A549 (cell line): ENCODE measurements at regions not wholly inside any gene's neighbourhood (a gene's known extent, or its start where the extent isn't known, plus 50 kb on each side); places are given as distances from the start of the nearest gene placed in this dataset.

Experiments used
- CTCF ChIP-seq: fragments of >200 bp; sonication (Bioruptor Twin); formaldehyde crosslinking; IDR thresholded peaks from 3 replicates; pipeline ENCODE4 v1.5.1; 2016
- ELK1 ChIP-seq: fragments of 150-350 bp; IDR thresholded peaks from 2 replicates; pipeline ENCODE4 v1.6.1; 2014; ENCODE audit warnings: low read depth, mild to moderate bottlenecking, low read length

- TF ChIP-seq ELK1 (no peak), CTCF (no peak)
These were observed 414.9 kb downstream of the CENPC start for GRCh38 chr4:67130411-67130810.
